WI38 (cell line): ENCODE measurements at regions not wholly inside any gene's neighbourhood (a gene's known extent, or its start where the extent isn't known, plus 50 kb on each side); places are given as distances from the start of the nearest gene placed in this dataset.

ENCODE experiments used
- H3K4me3 ChIP-seq: 2 replicates; pipeline ENCODE4 v1.5.1; 2011; ENCODE audit warnings: low read depth, mild to moderate bottlenecking, control low read depth, low read length
- TF ChIP-seq, protein P1 (sequence below): IDR thresholded peaks from 2 replicates; pipeline ENCODE4 v1.5.1; 2012; ENCODE audit warnings: low read depth, mild to moderate bottlenecking, control low read depth, low read length

DNA sequence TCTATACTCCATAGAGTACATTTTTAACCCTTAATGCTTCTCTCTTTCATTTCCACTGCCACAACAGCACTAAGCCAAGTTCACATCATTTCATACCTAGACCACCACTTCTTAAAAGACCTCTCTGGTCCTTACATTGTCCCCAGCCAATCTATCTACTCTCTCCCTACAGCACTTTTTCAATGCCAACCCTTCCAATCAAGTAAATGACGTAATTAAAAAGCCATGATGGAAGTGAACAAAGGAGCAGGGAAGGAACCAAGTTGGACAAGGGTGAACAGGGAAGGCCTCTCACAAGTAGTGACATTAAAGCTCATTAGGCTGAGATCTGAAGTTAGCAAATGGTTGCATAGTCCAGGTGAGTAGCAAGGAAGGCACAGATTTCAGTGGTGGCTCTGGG is 195.1 kb upstream of the CCDC150 start:
- TF ChIP-seq, protein P1, sequence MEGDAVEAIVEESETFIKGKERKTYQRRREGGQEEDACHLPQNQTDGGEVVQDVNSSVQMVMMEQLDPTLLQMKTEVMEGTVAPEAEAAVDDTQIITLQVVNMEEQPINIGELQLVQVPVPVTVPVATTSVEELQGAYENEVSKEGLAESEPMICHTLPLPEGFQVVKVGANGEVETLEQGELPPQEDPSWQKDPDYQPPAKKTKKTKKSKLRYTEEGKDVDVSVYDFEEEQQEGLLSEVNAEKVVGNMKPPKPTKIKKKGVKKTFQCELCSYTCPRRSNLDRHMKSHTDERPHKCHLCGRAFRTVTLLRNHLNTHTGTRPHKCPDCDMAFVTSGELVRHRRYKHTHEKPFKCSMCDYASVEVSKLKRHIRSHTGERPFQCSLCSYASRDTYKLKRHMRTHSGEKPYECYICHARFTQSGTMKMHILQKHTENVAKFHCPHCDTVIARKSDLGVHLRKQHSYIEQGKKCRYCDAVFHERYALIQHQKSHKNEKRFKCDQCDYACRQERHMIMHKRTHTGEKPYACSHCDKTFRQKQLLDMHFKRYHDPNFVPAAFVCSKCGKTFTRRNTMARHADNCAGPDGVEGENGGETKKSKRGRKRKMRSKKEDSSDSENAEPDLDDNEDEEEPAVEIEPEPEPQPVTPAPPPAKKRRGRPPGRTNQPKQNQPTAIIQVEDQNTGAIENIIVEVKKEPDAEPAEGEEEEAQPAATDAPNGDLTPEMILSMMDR = no peak
- H3K4me3 ChIP-seq = no peak overlapping the region

DNA sequence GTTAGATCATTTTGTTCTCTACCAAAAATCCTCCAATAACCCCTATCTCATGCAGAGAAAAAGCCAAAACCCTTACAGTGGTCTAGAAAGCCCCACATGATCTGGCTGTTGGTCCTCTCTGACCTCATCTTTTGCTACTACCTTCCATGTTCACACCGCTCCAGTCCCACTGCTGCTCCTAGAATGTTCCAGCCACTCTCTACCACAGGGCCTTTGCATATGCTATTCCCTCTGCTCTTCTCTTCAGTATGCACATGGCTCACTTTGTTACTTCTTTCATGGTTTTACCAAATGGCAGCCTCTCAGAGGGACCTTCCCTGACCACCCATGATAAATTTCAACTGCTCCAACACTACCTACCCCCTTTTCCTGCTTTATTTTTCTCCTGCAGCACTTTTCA is 193.5 kb upstream of the CCDC150 start:
- TF ChIP-seq, protein P1 = no peak
- no peak overlapping the region for H3K4me3 ChIP-seq

DNA sequence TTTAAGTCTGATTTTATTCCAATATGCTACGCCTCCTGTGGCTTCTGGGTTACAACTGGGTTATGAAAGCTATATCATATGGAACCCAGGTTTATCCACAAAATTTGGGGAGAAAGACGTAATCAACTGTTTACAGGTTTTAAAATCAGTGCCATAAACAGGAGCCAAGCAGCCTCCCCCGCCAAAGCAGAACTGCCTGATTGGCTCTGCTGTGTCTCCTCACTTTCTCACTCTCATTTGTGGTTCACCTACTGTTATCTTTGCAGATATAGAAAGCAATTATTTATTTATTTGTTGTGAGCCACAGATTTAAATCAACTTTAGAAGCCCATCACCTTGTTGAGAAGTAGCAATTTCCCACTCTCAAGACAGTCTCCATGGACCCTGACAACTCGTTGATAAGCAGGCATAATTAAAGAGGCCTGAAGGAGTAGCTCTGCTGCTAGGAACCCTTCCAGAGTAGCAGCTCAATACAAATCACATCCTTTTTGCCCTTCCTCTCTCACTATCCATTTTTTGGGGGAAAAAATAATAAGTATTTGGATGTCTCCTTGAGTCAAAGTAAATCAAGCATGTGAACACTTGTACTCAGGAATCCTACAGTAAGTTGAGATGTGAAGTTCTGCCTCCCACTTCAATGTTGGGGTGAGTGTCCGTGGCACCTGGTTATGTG is 191.0 kb upstream of the CCDC150 start:
- TF ChIP-seq, protein P1 = no peak
- no peak overlapping the region for H3K4me3 ChIP-seq

DNA sequence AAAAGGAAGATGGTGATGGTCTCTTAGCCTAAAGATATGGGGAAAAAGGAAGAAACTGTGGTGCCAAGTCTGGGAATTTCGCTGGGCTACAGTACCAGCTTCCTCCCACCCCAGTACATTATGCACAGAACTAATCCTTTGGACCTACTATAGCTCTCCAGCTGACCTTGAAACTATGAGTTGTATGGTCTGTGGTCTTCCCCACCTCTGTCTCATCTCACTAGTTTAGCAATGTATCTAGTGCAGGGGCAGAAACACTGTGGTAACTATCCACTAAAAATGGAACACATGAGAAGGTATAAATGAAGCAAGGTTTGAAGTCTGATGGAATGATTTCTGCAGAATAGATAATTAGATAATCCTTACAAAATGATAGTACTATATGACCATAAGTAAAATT is 190.4 kb upstream of the CCDC150 start:
- no peak overlapping the region for H3K4me3 ChIP-seq
- TF ChIP-seq, protein P1 = no peak

DNA sequence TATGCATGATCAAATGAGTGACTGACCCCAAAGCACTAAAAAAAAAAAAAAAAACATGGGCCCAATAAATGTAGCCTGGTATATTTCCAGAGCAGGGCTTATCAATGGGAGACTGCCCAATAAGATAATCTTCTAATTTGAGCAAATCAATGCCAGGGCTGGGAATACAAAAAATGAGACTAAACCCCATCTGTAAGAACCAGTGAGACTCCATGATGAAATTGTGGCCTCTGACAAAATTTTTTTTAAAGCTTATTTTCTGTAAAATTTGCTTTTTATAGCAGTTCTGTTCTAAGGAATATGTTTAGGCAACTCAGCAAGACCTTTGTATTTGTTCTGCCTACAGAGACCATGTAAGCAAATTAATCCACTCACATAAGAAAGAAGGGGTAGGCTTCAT is 186.8 kb upstream of the CCDC150 start:
- TF ChIP-seq, protein P1 = no peak

DNA sequence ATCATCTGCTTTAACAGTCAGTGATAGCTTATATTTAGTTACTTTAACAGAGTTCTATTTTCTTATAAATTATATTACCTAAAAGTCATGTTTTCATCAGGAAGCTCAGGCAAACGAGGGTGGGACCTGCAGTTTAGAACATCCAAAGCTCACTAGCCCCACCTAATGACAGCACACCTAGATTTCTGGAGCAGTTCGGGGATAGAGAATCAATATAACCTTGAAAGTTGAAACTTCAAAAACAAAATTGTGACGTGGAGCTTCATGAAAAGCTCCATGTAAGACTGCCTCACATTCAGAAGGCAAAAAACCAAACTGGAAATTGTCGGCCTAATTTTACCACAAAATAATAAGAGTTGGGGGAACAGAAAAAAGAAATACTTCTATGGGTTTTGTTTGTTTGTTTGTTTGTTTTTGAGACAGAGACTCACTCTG is 185.9 kb upstream of the CCDC150 start:
- H3K4me3 ChIP-seq = no peak overlapping the region
- TF ChIP-seq, protein P1 = peak; percentile 57

More for the DNA sequence above, 186.8 kb upstream of the CCDC150 start:
- H3K4me3 ChIP-seq = no peak overlapping the region

DNA sequence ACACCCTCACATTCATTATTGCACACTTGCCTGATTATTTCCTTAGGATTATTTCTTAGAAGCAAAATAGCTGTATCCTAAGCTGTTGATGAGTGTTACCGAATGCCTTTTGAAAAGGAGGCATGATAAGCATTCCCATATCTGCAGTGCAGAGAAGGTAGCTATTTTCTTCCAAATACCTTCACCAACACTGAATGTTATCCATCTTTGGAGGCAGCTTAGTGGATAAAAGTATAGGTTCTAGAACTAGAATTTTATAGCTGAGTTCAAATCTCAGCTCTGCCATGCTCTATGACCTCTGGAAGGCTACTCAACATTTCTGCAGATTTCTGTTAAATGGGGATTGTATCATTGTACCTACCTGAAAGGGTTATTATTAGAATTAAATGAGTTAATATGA is 185.0 kb upstream of the CCDC150 start:
- H3K4me3 ChIP-seq = no peak overlapping the region
- TF ChIP-seq, protein P1 = no peak
